ENCODE measurements at regions not wholly inside any gene's neighbourhood (a gene's known extent, or its start where the extent isn't known, plus 50 kb on each side); places are given as distances from the start of the nearest gene placed in this dataset.

DNA sequence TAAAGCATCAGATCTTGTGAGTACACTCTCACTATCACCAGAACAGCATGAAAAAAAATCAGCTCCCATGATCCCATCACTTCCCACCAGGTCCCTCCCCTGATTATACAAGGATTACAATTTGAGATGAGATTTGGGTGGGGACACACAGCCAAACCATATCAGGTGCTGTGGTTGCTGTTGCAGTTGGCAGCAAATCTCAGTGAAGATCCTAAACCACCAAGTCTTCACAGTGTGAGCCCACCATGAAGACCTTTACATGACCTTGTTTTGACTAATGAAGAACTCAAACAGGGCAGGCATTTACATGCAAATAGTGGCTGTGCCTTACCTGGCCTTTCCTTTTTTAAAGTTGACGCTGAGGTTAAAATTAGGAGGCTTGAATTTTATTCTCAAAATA, 242.6 kb downstream of the ACTR3B start:
- Histone ChIP-seq H3K9ac (ENCODE audit: low read depth in 1 of 2, low read length in 2 of 2) (no peak overlapping the region), H3K9me3 (ENCODE audit: control insufficient read depth in 4 of 4, low read length in 3 of 4) (peaks cover 0 to 3% (median 3%) of the 10 kb centered on the region in 4 donors), H3K36me3 (ENCODE audit: control insufficient read depth in 4 of 4, insufficient read depth in 3 of 4, low read depth in 1 of 4, low read length in 3 of 4) (no peaks in the 10 kb centered on the region), H3K4me1 (ENCODE audit: control insufficient read depth in 4 of 4, insufficient read depth in 4 of 4, low read length in 3 of 4) (no peaks in the 10 kb centered on the region), H3K4me3 (ENCODE audit: low read depth in 1 of 3, low read length in 3 of 3) (no peak overlapping the region), H3K27me3 (ENCODE audit: control insufficient read depth in 4 of 4, insufficient read depth in 4 of 4, low read length in 3 of 4) (no peaks in the 10 kb centered on the region), H3K27ac (ENCODE audit: low read depth in 1 of 2, low read length in 2 of 2) (no peak overlapping the region)
- no peak for TF ChIP-seq JUND (IDR thresholded peaks at IDR 0.05)
- no peak for TF ChIP-seq RAD21 (IDR thresholded peaks at IDR 0.05)
- TF ChIP-seq CTCF (IDR thresholded peaks at IDR 0.05; ENCODE audit: low read depth, low read length, missing input control): no peak
- TF ChIP-seq TAF1 (conservative IDR thresholded peaks at IDR 0.05): no peak
- TF ChIP-seq YY1 (IDR thresholded peaks at IDR 0.05): no peak
- no peak for TF ChIP-seq FOXA2 (IDR thresholded peaks at IDR 0.05)
- TF ChIP-seq HNF4G (IDR thresholded peaks at IDR 0.05): no peak
- no peak for TF ChIP-seq MAX (IDR thresholded peaks at IDR 0.05)
- no peak for TF ChIP-seq EGR1 (IDR thresholded peaks at IDR 0.05; ENCODE audit: low read depth in 2 of 2)
- TF ChIP-seq NR2F2 (IDR thresholded peaks at IDR 0.05): no peak
- TF ChIP-seq SP1 (IDR thresholded peaks at IDR 0.05): no peak
- TF ChIP-seq, protein P1, sequence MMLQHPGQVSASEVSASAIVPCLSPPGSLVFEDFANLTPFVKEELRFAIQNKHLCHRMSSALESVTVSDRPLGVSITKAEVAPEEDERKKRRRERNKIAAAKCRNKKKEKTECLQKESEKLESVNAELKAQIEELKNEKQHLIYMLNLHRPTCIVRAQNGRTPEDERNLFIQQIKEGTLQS (IDR thresholded peaks at IDR 0.05): no peak
- no peak for TF ChIP-seq FOXA1 (IDR thresholded peaks at IDR 0.05)
- TF ChIP-seq REST (IDR thresholded peaks at IDR 0.05): no peak
- TF ChIP-seq RXRA (IDR thresholded peaks at IDR 0.05): no peak
- TF ChIP-seq HNF4A (conservative IDR thresholded peaks at IDR 0.05): no peak
- TF ChIP-seq, protein P2, sequence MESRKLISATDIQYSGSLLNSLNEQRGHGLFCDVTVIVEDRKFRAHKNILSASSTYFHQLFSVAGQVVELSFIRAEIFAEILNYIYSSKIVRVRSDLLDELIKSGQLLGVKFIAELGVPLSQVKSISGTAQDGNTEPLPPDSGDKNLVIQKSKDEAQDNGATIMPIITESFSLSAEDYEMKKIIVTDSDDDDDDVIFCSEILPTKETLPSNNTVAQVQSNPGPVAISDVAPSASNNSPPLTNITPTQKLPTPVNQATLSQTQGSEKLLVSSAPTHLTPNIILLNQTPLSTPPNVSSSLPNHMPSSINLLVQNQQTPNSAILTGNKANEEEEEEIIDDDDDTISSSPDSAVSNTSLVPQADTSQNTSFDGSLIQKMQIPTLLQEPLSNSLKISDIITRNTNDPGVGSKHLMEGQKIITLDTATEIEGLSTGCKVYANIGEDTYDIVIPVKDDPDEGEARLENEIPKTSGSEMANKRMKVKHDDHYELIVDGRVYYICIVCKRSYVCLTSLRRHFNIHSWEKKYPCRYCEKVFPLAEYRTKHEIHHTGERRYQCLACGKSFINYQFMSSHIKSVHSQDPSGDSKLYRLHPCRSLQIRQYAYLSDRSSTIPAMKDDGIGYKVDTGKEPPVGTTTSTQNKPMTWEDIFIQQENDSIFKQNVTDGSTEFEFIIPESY (IDR thresholded peaks at IDR 0.05): no peak
- WGBS: 81% methylated on average over 1 of the region's 1 CpG
- no peak for DNase-seq (ENCODE audit: low spot score)

- WGBS: 92% methylated on average over 5 of the region's 5 CpGs
- no peak for DNase-seq (ENCODE audit: low spot score)
- H3K27me3 ChIP-seq (ENCODE audit: control insufficient read depth in 4 of 4, insufficient read depth in 4 of 4, low read length in 3 of 4): no peaks in the 10 kb centered on the region
- TF ChIP-seq FOXA2 (IDR thresholded peaks at IDR 0.05) (no peak), REST (IDR thresholded peaks at IDR 0.05) (no peak), GABPA (IDR thresholded peaks at IDR 0.05 in 1 of 2, conservative IDR thresholded peaks at IDR 0.05 in 1 of 2) (no peak), SP1 (IDR thresholded peaks at IDR 0.05) (no peak), CTCF (IDR thresholded peaks at IDR 0.05; ENCODE audit: low read depth, low read length, missing input control) (no peak), RAD21 (IDR thresholded peaks at IDR 0.05) (no peak), YY1 (IDR thresholded peaks at IDR 0.05) (no peak), NR2F2 (IDR thresholded peaks at IDR 0.05) (no peak), HNF4G (IDR thresholded peaks at IDR 0.05) (no peak), JUND (IDR thresholded peaks at IDR 0.05) (no peak), RXRA (IDR thresholded peaks at IDR 0.05) (no peak), TAF1 (conservative IDR thresholded peaks at IDR 0.05) (no peak), HNF4A (conservative IDR thresholded peaks at IDR 0.05) (no peak), EGR1 (IDR thresholded peaks at IDR 0.05; ENCODE audit: low read depth in 2 of 2) (no peak)
Observed at GRCh38 chr7:153002572-153002971, 243.0 kb downstream of the ACTR3B start.

More at GRCh38 chr7:153002572-153002971, 243.0 kb downstream of the ACTR3B start:
- no peaks in the 10 kb centered on the region for H3K36me3 ChIP-seq (ENCODE audit: control insufficient read depth in 4 of 4, insufficient read depth in 3 of 4, low read depth in 1 of 4, low read length in 3 of 4)
- H3K4me3 ChIP-seq (ENCODE audit: low read depth in 1 of 3, low read length in 3 of 3): no peak overlapping the region
- no peak overlapping the region for H3K27ac ChIP-seq (ENCODE audit: low read depth in 1 of 2, low read length in 2 of 2)
- no peak overlapping the region for H3K9ac ChIP-seq (ENCODE audit: low read depth in 1 of 2, low read length in 2 of 2)
- H3K4me1 ChIP-seq (ENCODE audit: control insufficient read depth in 4 of 4, insufficient read depth in 4 of 4, low read length in 3 of 4): no peaks in the 10 kb centered on the region
- peaks cover 0 to 3% (median 3%) of the 10 kb centered on the region in 4 donors for H3K9me3 ChIP-seq (ENCODE audit: control insufficient read depth in 4 of 4, low read length in 3 of 4)

All from liver (tissue), 8 donors.